B cell (primary cell): ENCODE measurements at regions not wholly inside any gene's neighbourhood (a gene's known extent, or its start where the extent isn't known, plus 50 kb on each side); places are given as distances from the start of the nearest gene placed in this dataset.

Experiments used
- CTCF ChIP-seq: fragments of 200-600 bp; IDR thresholded peaks from one replicate; pipeline ENCODE4 v1.8.0; 2022; ENCODE audit warnings: antibody characterized with exemption, mild to moderate bottlenecking
- EZH2 ChIP-seq: IDR thresholded peaks from 2 replicates; pipeline ENCODE4 v1.6.1; 2012; ENCODE audit warnings: borderline replicate concordance, low read depth, mild to moderate bottlenecking, moderate library complexity, low read length; ENCODE audit not compliant: insufficient read depth, poor library complexity, severe bottlenecking

GRCh38 chr11:20261526-20261925 lies 101.3 kb upstream of the DBX1 start:
- TF ChIP-seq CTCF (no peak), EZH2 (no peak)
